ENCODE measurements at regions not wholly inside any gene's neighbourhood (a gene's known extent, or its start where the extent isn't known, plus 50 kb on each side); places are given as distances from the start of the nearest gene placed in this dataset.

DNA sequence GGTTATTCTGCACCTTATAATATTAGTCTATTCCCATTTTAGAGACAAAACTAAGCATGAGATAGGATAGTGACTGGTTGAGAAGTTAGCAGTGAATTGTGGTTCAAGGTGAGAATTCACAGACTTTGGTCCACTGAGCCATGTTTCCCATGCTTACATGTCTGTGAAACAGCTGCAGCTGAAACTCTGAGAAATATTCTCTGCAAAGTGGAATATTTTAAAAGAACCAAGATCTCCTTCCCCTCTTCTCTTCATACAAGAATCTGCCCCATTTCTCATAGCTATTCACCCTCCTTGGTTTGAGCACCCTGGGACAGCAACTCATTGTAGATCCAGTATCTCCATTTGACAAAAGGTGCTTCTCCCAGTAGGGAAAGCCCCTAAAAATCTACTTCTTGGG, 70.2 kb upstream of the TMEM170B start:
- TF ChIP-seq EP300 (IDR thresholded peaks at IDR 0.05) (no peak), POLR2A (IDR thresholded peaks at IDR 0.05) (no peak)
- TF ChIP-seq, protein P1, sequence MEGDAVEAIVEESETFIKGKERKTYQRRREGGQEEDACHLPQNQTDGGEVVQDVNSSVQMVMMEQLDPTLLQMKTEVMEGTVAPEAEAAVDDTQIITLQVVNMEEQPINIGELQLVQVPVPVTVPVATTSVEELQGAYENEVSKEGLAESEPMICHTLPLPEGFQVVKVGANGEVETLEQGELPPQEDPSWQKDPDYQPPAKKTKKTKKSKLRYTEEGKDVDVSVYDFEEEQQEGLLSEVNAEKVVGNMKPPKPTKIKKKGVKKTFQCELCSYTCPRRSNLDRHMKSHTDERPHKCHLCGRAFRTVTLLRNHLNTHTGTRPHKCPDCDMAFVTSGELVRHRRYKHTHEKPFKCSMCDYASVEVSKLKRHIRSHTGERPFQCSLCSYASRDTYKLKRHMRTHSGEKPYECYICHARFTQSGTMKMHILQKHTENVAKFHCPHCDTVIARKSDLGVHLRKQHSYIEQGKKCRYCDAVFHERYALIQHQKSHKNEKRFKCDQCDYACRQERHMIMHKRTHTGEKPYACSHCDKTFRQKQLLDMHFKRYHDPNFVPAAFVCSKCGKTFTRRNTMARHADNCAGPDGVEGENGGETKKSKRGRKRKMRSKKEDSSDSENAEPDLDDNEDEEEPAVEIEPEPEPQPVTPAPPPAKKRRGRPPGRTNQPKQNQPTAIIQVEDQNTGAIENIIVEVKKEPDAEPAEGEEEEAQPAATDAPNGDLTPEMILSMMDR (IDR thresholded peaks at IDR 0.05) = no peak
